GM21515 (cell line): ENCODE measurements at regions not wholly inside any gene's neighbourhood (a gene's known extent, or its start where the extent isn't known, plus 50 kb on each side); places are given as distances from the start of the nearest gene placed in this dataset.
"Not testable (repeated sequence)": the region's sequence is repeated elsewhere in the genome, so short reads cannot be mapped to it uniquely, and the experiment has no call there.

Experiments
- ATAC-seq: cut with Tn5 transposase; IDR thresholded peaks from one replicate; pipeline ENCODE4 v1.9.1; 2021; ENCODE audit not compliant: unreplicated experiment

DNA sequence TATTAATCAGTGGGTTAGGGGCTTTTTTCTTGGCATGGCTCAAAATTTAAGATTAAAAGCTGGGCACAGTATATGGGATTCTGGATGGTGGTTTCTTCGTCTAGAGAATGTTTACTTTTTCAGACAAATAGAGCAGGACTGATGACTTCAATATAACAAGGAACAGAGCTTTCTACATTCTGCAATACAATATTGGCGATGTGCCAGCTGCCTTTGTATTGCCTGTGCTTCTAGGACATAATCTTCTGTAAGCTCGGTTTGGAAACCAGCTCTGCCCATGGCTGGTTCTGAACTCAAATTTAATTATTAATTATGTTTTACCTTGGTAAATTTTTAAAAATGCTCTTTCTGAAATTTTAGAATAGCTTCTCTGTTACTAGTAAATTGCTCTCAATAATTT is 139.1 kb upstream of the TRPC4 start:
- ATAC-seq, result no peak

GRCh38 chr13:38002606-38003005 is 133.0 kb upstream of the TRPC4 start:
- ATAC-seq, result no peak

DNA sequence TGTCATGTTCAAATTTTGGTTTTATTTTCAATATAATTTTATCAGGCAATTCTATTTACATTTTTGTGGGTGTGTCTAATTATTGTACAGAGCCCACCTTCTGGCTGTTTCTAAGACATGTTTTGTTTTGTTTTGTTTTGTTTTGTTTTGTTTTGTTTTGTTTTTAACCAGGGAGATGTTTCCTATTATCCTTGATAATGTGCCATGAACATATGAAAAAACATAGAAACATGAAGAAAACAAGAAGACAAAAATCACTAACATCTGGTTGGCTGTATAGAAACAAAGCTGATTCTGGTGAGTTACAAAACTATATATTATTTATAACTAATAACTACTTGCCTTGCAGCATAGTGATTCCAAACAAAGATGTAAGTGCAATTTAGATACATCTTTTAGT is 128.1 kb upstream of the TRPC4 start:
- ATAC-seq, result no peak

GRCh38 chr13:37995092-37995491 is 125.5 kb upstream of the TRPC4 start:
- ATAC-seq, result no peak

DNA sequence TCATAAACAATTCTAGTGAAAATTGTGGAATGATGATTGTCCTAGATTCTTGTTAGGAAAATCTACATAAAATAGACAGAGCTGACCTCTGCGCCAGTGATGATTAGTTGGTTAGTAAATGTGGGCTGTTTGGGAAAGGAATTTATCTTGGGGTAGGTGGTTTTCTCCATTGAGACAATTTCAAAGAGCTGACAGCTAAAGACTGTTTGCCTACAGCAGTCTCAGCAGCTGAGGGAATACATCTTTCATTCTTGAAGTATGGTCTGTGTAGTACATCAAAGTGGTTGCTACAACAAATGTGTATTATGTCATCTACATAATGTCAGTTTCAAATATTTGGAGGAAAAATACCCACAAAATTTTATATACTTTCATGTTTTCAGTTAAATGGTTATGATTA is 117.2 kb upstream of the TRPC4 start:
- no peak for ATAC-seq

GRCh38 chr13:37985281-37985680 is 115.7 kb upstream of the TRPC4 start:
- no peak for ATAC-seq

DNA sequence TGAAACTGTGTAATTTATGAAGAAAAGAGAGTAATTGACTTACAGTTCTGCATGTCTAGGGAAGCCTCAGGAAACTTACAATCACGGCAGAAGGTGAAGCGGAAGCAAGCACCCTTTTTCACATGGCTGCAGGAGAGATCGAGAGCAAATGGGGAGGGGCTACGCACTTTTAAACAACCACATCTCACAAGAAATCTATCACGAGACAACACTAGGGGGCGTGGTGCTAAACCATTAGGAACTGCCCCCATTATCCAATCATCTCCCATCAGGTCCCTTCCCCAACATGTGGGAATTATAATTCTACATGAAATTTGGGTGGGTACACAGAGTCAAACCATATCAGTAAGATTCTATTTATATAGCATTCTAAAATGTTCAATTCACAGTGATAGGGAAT is 114.8 kb upstream of the TRPC4 start:
- ATAC-seq, result no peak

GRCh38 chr13:37981932-37982331 is 112.4 kb upstream of the TRPC4 start:
- no peak for ATAC-seq

- ATAC-seq, result no peak
Observed at GRCh38 chr13:37978680-37979079, 109.1 kb upstream of the TRPC4 start.

DNA sequence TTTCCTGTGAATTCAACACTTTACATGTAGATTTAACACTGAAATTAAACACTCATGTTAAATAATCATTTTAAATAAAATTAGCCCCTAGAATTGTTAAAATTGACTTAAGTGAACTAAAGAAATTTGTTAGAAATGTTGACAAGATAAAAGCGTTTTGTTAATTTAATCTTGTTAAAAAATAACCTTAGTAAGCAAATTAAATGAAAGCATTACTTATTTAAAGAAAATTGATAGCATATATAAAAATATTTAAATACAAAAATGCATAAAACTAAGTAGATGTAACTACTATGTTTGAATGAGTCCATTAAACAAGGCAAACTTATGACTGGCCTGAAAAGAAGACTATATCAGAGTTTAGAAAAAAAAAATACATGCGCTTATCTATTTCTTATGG is 99.0 kb upstream of the TRPC4 start:
- no peak for ATAC-seq

DNA sequence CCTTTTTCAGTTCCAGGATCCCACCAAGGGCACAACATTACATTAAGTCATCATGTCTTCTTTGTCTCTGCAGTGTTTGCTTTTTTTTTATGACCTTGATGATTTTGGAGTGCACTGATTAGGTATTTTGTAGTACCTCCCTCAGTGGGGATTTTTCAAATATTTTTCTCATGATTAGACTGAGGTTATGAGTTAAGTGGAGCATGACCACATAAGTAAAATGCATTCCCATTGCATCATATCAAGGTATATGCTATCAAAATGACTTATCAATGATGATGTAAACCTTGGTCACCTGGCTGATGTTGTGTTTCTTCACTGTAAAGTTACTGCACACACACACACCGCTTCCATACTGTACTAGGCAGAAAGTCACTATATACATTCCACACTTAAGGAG is 96.7 kb upstream of the TRPC4 start:
- no peak for ATAC-seq

DNA sequence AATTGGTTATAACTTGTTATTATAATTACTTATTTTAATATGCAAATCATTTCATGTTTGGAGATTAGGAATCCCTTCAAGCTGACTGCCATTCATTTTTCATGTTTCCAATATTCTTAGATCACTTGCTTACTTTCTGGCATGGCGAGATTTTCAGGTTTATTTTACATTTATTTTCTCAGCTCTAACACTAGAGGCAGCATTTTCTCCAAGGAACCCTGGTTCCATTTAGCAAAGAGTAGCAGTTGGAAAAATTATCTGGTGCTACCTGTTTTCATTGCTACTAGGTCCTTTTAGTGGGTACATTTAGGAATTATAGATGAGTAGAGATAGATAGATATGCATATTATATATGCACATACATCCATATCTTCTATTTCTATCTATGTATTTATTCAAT is 90.9 kb upstream of the TRPC4 start:
- no peak for ATAC-seq

DNA sequence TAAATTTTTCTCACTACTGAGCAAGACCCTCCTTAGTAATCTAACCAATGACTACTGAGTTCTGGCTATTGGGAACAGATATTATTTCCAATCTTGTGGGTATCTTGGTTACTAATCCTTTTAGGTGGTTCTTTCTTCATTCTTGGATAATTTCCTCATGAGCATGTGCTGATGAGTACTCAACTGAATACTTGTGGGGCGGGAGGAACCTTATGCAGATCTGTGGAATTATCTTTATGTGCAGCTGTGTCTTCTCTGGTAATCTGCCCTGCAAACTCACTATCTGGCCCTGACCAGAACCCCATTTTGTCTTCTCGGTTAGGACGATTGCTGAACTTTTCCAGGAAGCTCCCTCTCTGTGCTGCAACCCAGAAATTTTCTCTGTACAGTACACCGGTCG is 89.7 kb upstream of the TRPC4 start:
- ATAC-seq, result no peak

DNA sequence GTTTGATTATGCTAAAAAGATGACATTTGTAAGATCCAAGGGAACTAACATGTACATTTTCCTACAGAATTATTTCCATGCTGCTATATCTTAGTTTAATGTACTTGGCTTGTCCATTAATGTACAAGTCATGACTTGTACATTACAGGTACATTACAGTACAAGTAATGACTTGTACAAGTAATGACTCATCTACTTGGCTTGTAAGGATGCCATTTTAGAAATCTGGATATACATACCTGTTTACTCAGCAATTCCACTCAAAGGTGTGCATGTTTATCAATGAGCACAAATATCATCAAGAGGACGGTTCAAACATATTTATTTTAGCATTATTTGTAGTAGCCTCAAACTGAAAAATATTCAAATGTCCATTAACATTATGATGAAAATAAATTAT is 87.0 kb upstream of the TRPC4 start:
- ATAC-seq, result no peak

- ATAC-seq, result not testable (repeated sequence)
Observed at GRCh38 chr13:37954597-37954996, 85.0 kb upstream of the TRPC4 start.

- no peak for ATAC-seq
Observed at GRCh38 chr13:37954191-37954590, 84.6 kb upstream of the TRPC4 start.

DNA sequence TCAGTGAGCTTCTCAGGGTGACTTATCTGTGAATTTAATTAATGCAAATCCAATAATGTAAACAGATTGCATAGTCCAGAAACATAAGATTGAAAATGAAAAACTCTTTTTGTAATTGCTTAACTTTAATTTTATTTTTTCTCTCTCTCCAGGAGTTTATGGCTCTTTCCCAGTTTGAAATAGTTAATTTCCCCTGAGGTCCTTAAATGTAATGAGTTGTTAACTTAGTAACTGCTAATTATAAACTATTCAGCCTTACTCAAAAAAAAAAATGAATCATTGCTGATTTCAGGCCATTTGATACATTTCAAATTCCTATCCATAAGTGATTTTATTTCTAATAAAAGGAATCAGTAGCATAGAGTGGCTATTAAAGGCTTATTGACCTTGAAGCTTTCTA is 84.1 kb upstream of the TRPC4 start:
- ATAC-seq, result no peak

DNA sequence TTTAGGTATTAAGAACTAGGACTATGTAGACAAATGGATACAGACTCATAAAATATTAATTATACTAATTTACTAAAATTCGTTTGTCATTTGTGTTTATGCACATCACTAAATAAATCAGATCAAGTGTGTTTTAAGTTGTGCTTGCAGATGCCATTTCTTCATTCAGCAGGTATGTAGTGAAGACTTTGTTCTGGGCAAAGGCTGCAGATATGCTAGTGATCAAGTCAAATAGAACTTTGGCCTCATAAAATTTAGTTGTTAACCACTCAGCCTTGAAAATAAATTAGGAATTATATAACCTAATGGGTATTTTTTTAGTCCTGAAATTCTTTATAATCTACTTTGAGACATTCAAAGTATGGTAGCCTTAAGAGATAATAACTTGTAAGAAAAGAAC is 80.4 kb upstream of the TRPC4 start:
- no peak for ATAC-seq

- ATAC-seq, result no peak
Observed at GRCh38 chr13:37947419-37948140, 78.0 kb upstream of the TRPC4 start.

GRCh38 chr13:37945651-37946575 is 76.3 kb upstream of the TRPC4 start:
- ATAC-seq, result no peak

DNA sequence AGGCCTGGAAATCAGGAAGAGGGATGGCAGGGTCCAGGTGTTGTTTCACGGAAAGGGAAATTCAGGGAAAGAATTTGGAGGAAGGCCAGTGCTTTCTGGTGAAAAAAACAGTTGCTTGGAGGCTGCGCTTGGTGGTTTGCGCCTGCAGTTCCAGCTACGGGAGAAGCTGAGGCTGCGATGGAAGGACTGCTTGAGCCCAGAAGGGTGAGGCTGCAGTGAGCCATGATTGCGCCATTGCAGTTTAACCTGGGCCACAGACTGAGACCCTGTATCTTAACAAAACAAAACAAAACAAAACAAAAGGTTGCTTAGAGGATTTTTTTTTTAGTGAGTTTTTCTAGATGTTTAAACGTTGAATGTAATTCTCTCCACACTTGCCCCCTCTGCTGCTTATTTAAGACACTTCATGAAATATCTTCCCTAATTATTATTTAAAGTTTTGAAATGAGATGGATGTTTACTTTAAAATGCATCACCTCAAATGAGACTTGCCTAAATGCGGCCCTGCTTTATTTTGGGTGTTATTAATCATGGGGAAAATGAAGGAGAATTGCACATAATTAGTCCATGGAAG is 75.4 kb upstream of the TRPC4 start:
- no peak for ATAC-seq
